Activated CD4-positive, alpha-beta T cell treated with anti-CD3 and anti-CD28 coated beads, Interleukin-2, amount 50 U/mL, for 24 hours (primary cell): ENCODE measurements at regions not wholly inside any gene's neighbourhood (a gene's known extent, or its start where the extent isn't known, plus 50 kb on each side); places are given as distances from the start of the nearest gene placed in this dataset.

Experiments used
- DNase-seq, 2 donors: peaks; one replicate each; pipeline ENCODE4 v3.0.0-alpha.2; 2020; ENCODE audit warnings: low read depth in 1 of 2, low spot score in 1 of 2

DNA sequence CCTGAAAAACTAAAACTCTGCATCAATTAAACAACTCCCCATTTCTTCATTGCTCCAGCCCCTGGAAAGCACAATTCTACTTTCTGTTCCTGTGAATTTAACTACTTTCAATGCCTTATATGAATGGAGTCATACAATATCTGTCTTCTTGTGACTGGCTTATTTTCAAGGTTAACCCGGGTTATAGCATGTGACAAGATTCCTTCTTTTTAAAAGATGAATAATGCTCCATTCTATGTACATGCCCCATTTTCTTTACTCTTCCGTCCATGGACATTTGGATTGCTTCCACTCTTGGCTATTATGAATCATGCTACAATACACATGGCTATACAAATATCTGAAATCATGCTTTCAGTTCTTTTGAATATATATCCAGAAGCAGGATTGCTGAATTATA lies 334.9 kb upstream of the ID4 start:
- DNase-seq: no peak

DNA sequence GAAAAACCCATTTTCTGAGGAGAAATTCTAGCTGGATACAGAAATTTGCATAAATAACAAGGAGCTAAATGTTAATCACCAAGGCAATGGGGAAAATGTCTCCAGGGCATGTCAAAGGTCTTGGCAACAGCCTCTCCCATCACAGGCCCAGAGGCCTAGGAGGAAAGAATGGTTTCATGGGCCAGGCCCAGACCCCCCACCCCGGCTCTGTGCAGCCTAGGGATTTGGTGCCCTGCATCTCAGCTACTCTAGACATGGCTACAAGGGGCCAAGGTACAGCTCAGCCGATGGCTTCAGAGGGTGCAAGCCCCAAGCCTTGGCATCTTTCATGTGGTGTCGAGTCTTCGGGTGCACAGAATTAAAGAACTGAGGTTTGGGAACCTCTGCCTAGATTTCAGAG lies 321.2 kb upstream of the ID4 start:
- no peak for DNase-seq

DNA sequence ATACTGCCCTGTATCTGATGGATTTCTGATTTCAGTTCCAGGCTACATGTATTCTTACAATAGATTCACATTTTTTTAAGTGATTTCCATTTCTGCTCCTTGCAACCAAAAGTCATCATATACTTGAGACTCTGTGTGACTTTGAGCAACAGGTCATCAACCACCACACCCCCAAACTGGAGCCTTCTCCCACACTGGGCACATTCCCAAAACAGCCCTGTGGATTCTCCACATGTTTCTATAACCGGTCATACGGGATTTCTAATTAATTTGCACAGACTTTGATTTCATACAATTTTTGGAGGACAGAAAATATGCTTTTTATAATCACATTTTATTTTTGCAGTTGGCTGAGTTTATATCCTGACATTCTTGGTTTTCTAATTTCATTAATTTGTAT lies 317.2 kb upstream of the ID4 start:
- DNase-seq: no peak

DNA sequence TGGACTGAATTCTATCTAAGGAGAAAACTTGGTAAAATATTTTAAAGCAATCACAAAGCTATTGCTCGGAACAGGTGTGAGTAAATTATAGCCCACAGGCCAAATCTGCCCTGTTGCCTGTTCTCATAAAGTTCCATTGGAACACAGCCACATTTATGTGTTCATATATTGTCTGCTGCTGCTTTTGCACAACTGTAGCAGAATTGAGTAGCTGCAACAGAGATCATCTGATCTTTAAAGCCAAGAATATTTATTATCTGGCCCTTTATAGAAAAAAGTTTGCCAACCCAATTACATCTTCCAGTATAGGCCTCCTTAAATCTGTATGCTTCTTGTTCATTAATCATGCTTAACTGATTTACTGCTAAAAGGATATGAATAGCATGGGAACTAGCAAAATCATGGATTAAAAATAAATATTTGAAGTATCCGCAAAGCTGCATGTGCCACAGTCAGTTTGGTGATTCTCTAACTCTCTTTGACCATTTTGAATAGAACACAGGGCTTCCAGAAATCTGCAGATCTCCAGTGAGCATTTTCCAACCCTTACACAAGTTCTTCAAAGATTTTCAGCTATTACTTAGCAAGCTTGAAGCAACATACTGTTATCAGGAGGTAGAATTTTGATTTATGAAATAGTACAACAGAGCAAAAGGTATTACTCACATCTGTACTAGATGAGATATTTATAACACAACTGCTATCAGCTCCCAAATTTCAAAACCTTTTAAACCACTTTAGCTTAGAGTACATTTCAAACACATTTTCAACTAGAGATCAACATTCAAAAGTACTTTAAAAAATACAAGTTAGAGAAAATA lies 312.6 kb upstream of the ID4 start:
- DNase-seq: no peak

DNA sequence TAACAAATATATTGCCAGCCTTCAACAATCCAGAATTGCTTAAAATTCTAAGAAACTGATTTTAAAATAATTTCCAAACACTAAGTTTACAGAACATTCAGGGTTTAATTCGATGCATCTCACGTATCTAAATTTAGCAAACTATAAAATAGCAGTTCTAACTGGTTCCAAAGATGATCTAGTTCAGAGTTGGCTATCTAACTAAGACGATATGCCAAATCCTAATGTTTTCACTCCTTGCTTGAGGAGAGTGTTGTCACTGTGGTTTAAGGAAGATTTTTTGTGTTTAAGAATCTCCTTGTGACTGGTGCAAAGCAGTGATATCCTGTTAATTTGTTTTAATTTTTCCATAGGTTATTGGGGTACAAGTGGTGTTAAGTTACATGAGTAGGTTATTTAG lies 311.5 kb upstream of the ID4 start:
- no peak for DNase-seq

DNA sequence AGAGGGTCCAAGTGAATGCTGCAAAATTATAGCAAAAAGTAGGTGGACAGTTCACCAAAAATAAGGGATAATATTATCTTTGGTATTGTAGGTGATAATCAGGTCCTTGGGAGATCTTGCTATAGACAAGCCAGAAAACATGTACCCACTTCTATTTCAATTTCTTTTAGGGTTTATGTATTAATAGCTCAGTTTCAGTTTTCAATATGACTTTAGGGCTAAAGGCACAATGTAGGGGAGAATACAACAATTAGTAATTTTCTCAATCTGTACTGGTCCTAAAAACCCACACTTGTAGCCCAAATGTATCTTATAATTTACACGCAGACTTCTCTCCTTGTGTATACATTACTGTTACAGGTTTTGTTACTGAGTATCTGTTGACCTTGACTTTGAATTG lies 307.0 kb upstream of the ID4 start:
- DNase-seq: no peak

DNA sequence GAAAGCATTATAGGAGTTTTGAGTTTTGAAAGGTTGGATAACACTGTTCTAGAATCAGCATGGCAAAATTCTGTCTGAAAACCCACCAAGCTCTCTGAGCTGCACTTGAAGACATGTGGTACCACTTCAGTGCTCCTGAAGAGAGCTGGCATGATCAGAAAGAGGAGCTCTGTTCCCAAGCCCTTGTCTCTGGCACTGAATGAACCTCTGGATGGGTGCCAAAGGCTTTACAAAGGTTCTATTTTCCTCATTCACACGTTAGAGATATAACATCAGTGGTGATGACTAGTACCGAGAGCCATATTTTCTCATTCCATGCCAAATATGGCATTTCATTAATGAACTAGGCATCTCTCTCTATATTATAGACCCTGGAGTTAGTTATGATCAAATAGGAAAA lies 301.8 kb upstream of the ID4 start:
- no peak for DNase-seq

DNA sequence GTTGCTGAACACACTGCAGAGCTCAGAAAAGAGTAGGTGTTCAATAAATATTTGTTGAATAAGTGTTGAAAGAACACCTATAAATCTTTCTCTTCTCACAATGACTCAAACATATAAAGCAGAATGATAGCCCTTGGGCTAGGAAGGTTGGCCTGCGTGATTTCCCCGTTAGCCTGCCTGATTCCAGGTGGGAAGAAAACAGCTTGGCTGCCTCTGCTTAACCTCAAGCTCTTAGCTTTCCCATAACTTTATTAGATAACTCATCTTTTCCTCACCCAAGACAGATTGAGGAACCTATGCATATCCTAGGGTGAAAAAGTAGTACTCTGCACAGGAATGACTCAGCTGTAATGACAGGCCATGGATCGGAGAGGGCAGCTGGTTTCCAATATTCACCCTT lies 300.3 kb upstream of the ID4 start:
- no peak for DNase-seq

DNA sequence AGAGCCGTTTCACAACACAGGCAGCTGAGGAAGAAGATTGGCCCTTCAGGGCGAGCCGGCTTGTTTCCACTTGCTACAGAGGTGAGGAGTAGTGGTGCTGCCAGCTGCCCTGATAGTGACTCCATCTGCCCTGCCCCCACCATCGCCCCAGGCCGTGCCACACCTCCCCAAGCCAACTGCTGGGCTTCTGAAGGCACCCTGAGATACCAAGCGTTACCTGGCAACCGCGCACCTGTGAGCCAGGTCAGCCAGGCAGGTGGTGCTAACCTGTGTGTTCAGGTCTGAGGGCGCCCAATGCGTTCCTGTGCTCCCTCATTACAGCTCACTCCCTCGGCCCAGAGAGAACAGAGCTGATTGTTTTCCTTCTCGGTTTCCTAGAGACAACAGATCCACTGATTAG lies 299.1 kb upstream of the ID4 start:
- no peak for DNase-seq

DNA sequence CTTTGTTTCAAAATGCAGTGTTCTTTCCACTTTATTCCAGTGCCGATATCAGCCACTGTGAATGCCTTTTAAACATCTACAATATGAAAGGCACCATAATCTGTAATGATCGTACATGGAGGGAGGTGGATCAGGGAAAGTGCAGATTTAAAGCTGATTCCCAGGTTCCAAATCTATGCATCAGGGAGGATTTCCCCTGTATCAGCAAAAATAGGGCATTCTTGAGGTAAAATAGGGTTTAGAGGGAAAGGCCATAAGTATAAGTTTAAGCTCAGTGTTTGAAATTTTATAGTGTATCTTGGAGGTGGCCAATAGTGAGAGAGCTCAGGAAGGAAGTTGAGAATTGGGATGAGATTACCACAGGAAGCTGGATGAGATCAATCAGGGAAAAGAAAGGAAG lies 289.7 kb upstream of the ID4 start:
- no peak for DNase-seq

DNA sequence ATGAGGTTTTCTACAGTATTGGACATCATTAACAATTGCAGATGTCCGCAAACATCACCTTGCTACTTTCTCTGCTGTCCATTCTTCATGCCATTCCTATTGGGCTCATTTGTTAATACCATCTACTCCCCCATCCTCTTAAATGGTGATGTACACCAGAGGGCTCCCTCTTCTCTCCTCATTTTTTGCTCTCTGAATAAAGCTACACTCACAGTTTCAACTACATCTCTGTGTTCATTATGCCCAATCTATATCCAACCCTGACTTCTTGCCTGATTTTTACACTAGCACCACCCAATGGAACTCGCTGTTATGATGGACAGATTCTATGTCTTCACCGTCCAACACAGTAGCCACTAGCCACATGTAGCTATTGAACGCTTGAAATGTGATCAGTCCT lies 288.1 kb upstream of the ID4 start:
- no peak for DNase-seq

DNA sequence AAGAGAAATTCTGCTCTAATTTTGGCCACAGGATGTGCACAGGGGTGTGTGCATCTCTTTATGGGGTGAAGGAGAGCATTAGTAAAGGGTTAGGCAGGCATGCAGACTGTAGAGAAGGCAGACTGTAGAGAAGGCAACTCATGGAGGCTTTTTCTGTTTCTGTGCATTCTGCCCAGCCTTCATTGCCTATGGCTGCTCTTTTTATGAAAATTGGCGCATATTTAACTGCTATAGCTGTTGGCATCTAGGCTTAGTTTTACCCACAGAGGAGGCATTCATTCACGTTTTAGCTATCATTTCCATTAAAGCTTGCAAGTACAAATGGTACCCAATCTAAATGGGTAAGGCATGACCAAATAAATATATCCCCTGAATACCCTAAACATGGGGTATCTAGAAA lies 286.8 kb upstream of the ID4 start:
- DNase-seq: no peak

DNA sequence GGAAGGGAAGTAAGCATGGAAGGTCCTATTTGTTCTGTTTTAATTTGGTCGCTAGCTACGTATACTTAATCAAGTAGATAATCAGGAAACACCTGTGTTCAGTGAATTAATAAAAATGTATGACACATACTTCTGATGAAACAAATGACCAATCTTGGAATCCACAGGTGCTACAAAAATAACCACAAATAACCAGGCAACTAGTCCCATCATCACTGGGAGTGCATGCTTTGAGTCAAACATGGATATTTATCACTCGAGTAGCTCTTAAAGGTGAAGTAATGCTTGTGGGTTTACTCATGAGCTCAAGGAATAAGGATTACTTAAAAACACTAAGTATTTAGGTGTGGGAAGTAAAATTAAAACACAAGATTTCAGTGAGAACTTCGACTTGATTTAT lies 285.6 kb upstream of the ID4 start:
- DNase-seq: no peak

DNA sequence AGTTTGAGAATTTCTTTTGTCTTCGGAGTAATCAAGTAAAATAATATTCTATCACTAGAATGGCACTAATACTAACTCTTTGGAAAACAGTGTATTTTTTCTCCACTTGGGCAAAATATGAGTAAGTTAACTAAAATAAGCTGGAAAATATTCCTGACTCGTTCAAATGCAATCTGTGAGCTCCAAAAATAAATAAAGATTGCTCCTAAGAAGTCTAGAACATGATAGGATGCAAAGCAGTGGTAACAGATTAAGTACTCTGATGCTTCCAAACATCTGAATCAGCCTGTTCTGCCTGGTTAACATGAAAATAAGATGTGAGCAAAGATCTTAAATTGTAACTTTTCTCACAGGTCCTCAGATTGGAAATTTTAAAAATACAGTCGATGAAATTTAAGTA lies 285.1 kb upstream of the ID4 start:
- DNase-seq: no peak

DNA sequence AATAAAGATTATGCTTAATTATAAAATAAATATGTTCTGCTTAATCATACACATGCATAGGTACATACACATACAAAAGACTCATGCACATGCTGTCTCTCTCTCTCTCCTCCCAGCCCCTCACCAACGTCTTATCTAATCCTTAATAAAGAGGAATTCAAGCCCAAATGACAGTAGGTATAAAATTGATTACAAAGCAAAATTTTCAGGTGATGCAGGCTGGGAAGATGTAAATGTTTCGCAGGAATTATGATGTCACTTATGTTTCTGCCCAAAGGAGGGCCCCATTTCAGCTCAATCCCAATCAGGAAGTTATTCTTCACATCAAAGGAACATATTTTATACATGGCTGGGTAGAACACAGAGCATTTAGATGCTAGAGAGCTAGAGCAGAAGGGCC lies 284.6 kb upstream of the ID4 start:
- DNase-seq: no peak

DNA sequence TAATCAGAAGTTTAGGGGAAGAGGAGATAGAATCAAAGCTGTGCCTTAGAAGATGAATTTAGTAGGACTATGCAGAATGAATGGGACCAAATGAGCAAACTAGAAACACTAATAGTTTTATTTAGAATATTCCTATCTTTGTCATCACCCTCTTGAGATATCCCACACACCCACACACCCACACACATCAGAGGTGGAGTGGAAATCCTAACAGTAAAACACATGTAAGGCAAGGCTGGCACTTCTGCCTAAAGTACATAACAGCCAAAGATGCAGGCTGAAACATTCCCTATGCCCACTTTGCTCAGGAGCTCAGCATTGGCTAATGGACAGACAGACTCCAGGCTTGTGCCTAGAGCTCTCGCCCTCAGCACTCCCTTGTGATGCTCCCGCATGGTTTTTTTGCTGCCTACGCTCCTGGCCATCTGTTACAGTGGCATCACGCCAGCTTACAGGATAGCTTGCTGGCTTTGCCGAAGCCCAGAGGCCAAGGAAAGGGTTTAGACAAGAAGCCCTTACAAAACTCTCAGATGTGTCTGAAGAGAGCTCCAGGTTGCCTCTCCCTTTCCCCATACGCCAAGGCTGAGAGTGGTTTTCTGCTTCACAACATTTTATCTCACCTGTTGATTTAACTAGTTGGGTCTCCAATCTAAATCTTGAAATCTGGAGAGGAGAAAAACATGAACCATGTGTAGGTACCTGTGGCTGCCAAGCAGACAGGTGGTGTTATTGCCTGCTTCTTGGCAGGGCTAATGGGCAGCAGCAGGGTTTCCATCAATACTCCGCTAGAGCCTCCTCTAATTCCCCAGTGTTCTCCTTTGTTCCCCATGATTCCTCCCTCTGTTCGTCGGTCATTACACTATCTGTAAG lies 282.6 kb upstream of the ID4 start:
- no peak for DNase-seq

DNA sequence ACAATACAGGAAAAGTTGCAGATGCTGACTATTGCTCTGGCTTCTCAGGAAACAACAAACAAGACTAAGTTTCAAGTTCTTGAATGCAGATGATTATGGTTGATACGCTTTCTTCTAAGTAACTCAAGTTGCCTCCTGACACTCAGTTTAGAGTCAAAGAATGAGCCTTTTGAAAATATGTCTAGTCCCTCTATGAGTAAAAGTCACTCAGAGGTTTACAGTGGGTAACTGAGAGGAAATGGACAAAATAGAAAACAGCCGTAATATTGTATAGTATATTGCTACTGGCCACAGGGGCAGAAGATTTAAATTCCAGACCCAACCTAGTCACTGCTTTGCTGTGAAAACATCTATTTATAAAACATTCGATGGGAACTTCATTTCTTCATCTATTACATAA lies 280.0 kb upstream of the ID4 start:
- DNase-seq: no peak

DNA sequence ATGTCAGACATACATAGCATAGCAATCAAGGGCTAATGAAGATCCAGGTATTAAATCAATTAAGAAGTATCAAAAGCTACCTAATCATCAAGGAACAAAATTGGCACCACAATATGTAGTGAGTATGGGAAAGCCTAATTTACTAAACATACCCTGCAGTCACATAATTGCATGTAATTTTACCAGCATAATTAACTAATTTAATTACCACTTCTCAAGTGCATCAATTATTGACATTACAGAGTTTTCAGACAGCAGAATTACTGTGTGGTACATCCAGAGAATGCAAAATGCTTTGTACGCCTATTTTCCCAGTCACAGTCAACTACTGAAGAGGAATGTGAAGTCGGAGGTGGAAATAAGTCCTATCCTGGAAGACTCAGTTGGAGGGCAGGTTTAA lies 279.0 kb upstream of the ID4 start:
- DNase-seq: no peak

DNA sequence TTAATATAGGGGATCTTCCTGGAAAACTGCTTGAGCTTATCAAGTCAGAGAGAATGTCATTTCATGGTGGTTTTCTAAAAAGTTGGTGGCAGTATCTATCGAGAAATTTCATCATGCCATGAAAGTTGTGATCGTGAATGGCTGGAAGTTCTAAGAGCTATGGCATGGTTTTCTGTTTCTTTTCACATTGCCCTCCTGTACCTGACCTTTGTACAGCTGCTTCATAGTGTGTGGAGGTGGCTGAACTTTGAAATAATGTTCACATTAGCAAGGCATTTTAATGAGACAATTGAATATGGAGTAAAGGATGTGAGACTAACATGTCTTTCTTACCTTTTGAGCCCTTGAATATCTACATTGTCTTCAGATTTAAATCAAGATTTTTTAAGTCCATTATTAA lies 278.2 kb upstream of the ID4 start:
- no peak for DNase-seq

DNA sequence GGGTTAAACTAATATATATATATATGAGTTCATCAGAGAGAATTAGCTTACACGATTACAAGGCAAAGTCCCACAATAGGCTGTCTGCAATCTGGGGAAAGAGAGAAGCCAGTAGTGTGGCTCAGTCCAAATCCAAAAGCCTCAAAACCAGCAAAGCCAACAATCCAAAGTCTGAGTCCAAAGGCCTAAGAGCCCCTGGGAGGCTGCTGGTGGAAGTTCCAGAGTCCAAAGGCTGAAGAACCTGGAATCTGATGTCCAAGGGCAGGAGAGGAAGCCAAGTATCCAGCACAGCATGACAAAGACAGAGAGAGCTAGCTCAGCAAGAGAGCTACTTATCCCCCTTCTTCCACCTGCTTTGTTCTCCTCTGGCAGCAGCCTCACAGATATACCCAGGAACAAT lies 274.7 kb upstream of the ID4 start:
- no peak for DNase-seq

DNA sequence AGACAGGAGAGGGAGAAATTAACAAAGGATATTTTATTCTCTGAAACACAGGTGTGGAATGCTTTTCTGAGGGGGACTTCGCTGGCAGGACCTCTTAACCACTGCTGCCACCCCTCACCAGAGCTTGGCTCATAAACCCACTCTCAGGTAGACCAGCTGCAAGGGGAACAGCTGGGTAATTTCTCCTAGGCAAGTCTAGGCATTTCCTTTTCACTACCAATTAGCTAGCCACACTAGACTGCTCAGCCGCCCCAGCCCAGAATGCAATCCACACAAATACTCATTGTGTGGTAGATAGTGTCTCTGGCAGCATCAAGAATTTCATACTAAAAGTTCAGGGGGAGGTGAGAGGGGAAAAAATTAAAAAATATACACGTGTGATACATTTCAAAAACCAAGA lies 267.6 kb upstream of the ID4 start:
- no peak for DNase-seq

DNA sequence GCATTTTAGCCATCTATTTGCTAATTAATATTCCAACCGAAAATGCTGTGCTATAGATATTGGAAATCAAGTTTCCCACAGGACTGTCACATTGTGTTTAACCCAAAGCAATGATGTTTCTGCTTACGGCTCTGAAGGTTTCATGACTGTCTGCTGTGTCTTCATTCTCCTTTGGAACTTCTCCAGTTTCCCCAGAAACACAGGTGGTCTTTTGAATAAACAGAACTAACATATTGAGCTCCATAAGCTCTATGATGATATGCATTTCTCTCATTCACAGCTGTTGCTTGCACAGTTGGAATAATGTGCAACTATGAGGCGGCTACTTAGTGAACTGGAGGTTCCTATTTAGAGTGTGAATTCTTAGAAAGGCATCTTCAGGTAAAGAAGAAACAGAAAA lies 266.0 kb upstream of the ID4 start:
- DNase-seq: no peak

DNA sequence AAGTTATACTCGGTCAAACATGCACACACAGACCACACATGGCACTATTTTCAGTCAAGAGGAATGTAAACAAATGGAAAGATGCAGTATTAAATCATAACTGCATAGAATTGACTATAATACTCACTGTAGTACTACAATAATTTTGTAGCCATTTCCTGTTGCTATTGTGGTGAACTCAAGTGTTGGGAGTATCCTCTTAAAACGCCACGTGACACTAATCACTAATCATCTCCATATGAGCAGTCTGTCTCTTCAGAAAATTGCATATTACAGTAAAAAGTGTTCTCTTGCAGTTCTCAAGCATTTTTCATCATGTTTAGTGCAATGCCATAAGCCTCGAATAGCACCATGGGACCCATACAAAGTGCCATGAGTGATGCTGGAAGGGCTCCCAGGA lies 258.7 kb upstream of the ID4 start:
- DNase-seq: no peak
